ENCODE measurements at regions not wholly inside any gene's neighbourhood (a gene's known extent, or its start where the extent isn't known, plus 50 kb on each side); places are given as distances from the start of the nearest gene placed in this dataset.
A peak's percentile ranks its signal among the peaks of the same experiment; 100 is the strongest.

DNA sequence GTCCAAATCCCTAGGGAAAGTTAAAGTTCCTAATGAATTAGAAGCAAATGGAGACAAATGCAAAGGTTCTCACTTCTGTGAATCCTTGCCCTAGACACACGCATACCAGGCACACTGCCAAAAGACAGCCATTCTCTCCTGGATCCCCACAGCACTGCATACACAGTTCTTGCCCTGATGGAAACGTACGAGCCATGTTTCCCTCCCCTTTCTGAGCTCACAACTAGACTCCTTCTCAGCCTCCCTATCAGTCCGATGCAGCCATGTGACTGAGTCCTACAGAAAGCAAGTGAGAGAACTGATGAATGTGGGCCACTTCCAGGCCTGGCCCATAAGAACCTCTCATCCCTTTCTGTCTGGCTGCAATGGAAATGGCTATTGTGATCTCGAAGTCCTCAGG lies 92.0 kb downstream of the ZNF608 start:
- Histone ChIP-seq H3K56ac (replicated peaks; ENCODE audit: insufficient read length, low read depth, low read length) (no peak overlapping the region), H4K20me1 (replicated peaks in 1 of 2; ENCODE audit: control insufficient read depth in 1 of 2, insufficient read depth in 2 of 2, low read length in 2 of 2) (peaks cover 2 to 3% of the 10 kb centered on the region in 2 experiments), H3K79me1 (ENCODE audit: low read depth, low read length) (peaks cover 7% of the 10 kb centered on the region; the same call in 1 of the 2 replicates), H3K4ac (replicated peaks; ENCODE audit: insufficient read length, low read depth, low read length) (no peak overlapping the region), H4K5ac (ENCODE audit: insufficient read length, low read depth, low read length) (no peak overlapping the region), H2AK5ac (ENCODE audit: low read depth, low read length) (0 out of 2 replicates have a peak overlapping the region, but pooled peaks have one; percentile 29), H3K4me2 (ENCODE audit: insufficient read depth in 1 of 2, low read depth in 2 of 2, low read length in 2 of 2) (no peak overlapping the region), H4K91ac (replicated peaks; ENCODE audit: insufficient read length, low read length) (no peak overlapping the region), H3K79me2 (ENCODE audit: control insufficient read depth in 1 of 2, insufficient read depth in 2 of 2, low read length in 2 of 2) (peaks cover 4 to 94% of the 10 kb centered on the region in 2 experiments; a peak in 3 of 4 replicates), H3K9ac (replicated peaks in 1 of 4; ENCODE audit: extremely low read depth in 1 of 4, low read depth in 3 of 4, low read length in 3 of 4) (no peak overlapping the region), H2BK12ac (ENCODE audit: low read depth, low read length) (peak overlapping the region; percentile 45; the same call in 1 of the 2 replicates), H3K23me2 (ENCODE audit: low read depth, low read length) (peaks cover 2% of the 10 kb centered on the region; the same call in 1 of the 2 replicates), H2BK120ac (replicated peaks; ENCODE audit: low read depth, low read length) (no peak overlapping the region), H4K8ac (ENCODE audit: extremely low read depth, insufficient read depth, low read length) (no peak overlapping the region), H3K4me3 (ENCODE audit: extremely low read depth in 1 of 4, insufficient read depth in 2 of 4, low read depth in 3 of 4, low read length in 4 of 4) (no peak overlapping the region), H2BK5ac (ENCODE audit: low read depth, low read length) (peak overlapping the region; percentile 26; the same call in 1 of the 2 replicates), H2BK15ac (ENCODE audit: low read length) (peak overlapping the region; percentile 5; the same call in 1 of the 2 replicates), H3K27ac (ENCODE audit: low read depth, low read length) (no peak overlapping the region), H3K4me1 (replicated peaks in 1 of 4; ENCODE audit: control insufficient read depth in 3 of 4, insufficient read depth in 4 of 4, low read length in 3 of 4) (peaks cover 5 to 25% (median 20%) of the 10 kb centered on the region in 4 experiments; a peak in 6 of 7 replicates), H3K23ac (ENCODE audit: insufficient read length) (no peak overlapping the region), H2AFZ (ENCODE audit: low read length) (no peak overlapping the region), H2BK20ac (ENCODE audit: low read length) (no peak overlapping the region), H3K14ac (ENCODE audit: insufficient read length) (no peak overlapping the region), H3K18ac (ENCODE audit: extremely low read depth, low read length) (no peak overlapping the region), H3K36me3 (ENCODE audit: control insufficient read depth in 2 of 4, insufficient read depth in 4 of 4, low read length in 3 of 4) (no peaks in the 10 kb centered on the region), H3K27me3 (replicated peaks in 1 of 4; ENCODE audit: control insufficient read depth in 3 of 4, extremely low read depth in 1 of 4, insufficient read depth in 3 of 4, low read length in 3 of 4) (no peaks in the 10 kb centered on the region), H3K9me3 (ENCODE audit: insufficient read depth in 2 of 2, low read depth in 1 of 2, low read length in 1 of 2) (no peaks in the 10 kb centered on the region)
- WGBS, 2 experiments (ENCODE audit: extremely low coverage in 1 of 2, insufficient coverage in 1 of 2, insufficient read length in 1 of 2, insufficient replicate concordance in 2 of 2, low coverage in 1 of 2, low lambda C conversion rate in 2 of 2, missing lambda C conversion rate in 1 of 2) = 93% methylated on average over 5 of the region's 5 CpGs; no CpG with 5 or more reads in 1 of the 2 experiments
- FAIRE-seq (no peak), DNase-seq (ENCODE audit: low read depth in 1 of 2, low spot score in 2 of 2) (no peak)
- no peak for TF ChIP-seq KDM5A (IDR thresholded peaks at IDR 0.05; ENCODE audit: low read length)
- no peak for TF ChIP-seq EZH2 (IDR thresholded peaks at IDR 0.05; ENCODE audit: low read depth, low read length, severe bottlenecking)
- TF ChIP-seq SIX5 (IDR thresholded peaks at IDR 0.05; ENCODE audit: low read depth, low read length) = no peak
- no peak for TF ChIP-seq TBP (IDR thresholded peaks at IDR 0.05; ENCODE audit: low read depth, low read length)
- ChIA-PET POLR2A (ENCODE audit: partially characterized antibody) (interaction anchor here (0.7 kb wide), 1 partner anchor 68 kb away, joined by 4 read pairs; no protein-coding TSS in a partner anchor), CTCF (ENCODE audit: partially characterized antibody) (interaction anchor here (0.6 kb wide), 1 partner anchor 676 kb away, joined by 3 read pairs; no protein-coding TSS in a partner anchor)

Data from H1 (cell line).